ENCODE measurements at regions not wholly inside any gene's neighbourhood (a gene's known extent, or its start where the extent isn't known, plus 50 kb on each side); places are given as distances from the start of the nearest gene placed in this dataset.

DNA sequence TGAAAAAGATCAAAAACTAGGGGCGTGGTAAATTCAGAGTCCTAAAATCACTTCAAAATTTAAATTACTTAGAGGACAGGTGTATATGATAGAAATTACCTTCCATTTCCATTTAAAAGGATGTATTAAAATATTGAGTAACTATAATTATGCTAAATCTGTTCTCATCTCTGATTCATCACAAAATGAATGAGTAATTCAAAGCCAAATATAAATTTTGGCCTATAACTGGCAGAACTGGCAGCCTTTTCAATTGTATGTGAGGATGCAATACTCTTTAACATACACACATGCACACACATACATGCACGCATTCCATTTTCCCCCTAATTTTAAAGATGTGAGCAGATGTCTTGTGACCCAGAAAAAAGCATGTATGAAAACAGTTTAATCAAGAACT lies 194.6 kb downstream of the EPM2A start:
- H3K36me3 ChIP-seq (ENCODE audit: control insufficient read depth, insufficient read depth, low read length), result no peaks in the 10 kb centered on the region
- no peaks in the 10 kb centered on the region for H3K4me1 ChIP-seq (ENCODE audit: control insufficient read depth, insufficient read depth, low read length)
- no peaks in the 10 kb centered on the region for H3K9me3 ChIP-seq (ENCODE audit: control insufficient read depth, insufficient read depth, low read length)
- H3K4me3 ChIP-seq (ENCODE audit: low read depth, low read length), result no peak overlapping the region
- peak in 1 of 6 donors; percentile 29 for DNase-seq (ENCODE audit: low read depth in 4 of 6, low spot score in 6 of 6)
- no peaks in the 10 kb centered on the region for H3K27me3 ChIP-seq (ENCODE audit: control insufficient read depth, insufficient read depth, low read length)
- H3K27ac ChIP-seq (ENCODE audit: low read depth, low read length), result no peak overlapping the region
- no CpG with 5 or more reads among the region's 2 CpGs for WGBS (ENCODE audit: insufficient coverage)

DNA sequence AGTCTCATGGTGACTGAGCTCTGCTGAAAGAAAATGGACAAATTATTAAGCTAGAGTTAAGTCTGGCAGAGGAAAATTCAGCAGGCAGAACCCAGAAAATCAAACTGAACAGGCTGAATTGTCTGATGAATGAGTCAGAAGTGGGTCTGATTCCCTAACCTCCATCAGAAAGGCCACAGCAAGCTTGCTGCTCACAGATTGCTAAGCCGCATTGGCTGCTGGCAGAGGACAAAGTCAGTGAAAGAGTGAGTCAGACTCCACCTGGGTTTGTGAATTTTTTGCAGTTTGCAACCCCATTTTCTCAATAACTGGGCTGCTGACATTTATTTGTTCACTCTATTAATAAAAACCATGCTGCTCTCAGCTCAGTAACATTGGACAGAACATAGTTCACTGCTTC lies 191.3 kb downstream of the EPM2A start:
- Histone ChIP-seq H3K9me3 (ENCODE audit: control insufficient read depth, insufficient read depth, low read length) (no peaks in the 10 kb centered on the region), H3K27me3 (ENCODE audit: control insufficient read depth, insufficient read depth, low read length) (no peaks in the 10 kb centered on the region), H3K27ac (ENCODE audit: low read depth, low read length) (no peak overlapping the region), H3K36me3 (ENCODE audit: control insufficient read depth, insufficient read depth, low read length) (no peaks in the 10 kb centered on the region), H3K4me3 (ENCODE audit: low read depth, low read length) (no peak overlapping the region), H3K4me1 (ENCODE audit: control insufficient read depth, insufficient read depth, low read length) (no peaks in the 10 kb centered on the region)
- no peak for DNase-seq (ENCODE audit: low read depth in 4 of 6, low spot score in 6 of 6)
- no CpG with 5 or more reads among the region's 1 CpG for WGBS (ENCODE audit: insufficient coverage)

DNA sequence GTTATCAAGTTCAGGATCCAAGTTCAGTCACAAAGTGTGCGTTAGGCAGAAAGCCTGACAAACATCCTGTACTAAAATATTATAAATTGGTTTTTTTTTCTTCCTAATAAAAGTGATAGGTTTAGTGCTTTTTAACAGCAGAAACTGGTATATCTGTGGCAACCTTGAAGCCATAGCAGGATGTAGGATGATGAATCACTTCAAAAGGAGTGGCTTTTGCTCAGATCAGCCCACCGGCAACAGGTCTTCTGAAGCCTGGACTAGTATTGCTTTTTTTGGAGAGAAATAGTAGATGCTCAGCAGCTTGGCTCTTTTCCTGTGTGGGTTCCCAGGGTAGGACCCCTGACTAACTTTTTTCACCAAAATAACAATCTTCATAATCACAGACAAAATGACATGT lies 190.8 kb downstream of the EPM2A start:
- no peaks in the 10 kb centered on the region for H3K27me3 ChIP-seq (ENCODE audit: control insufficient read depth, insufficient read depth, low read length)
- no peaks in the 10 kb centered on the region for H3K4me1 ChIP-seq (ENCODE audit: control insufficient read depth, insufficient read depth, low read length)
- H3K36me3 ChIP-seq (ENCODE audit: control insufficient read depth, insufficient read depth, low read length), result no peaks in the 10 kb centered on the region
- H3K27ac ChIP-seq (ENCODE audit: low read depth, low read length), result no peak overlapping the region
- DNase-seq (ENCODE audit: low read depth in 4 of 6, low spot score in 6 of 6), result no peak
- H3K9me3 ChIP-seq (ENCODE audit: control insufficient read depth, insufficient read depth, low read length), result no peaks in the 10 kb centered on the region
- WGBS (ENCODE audit: insufficient coverage), result no CpG with 5 or more reads among the region's 2 CpGs
- H3K4me3 ChIP-seq (ENCODE audit: low read depth, low read length), result no peak overlapping the region

DNA sequence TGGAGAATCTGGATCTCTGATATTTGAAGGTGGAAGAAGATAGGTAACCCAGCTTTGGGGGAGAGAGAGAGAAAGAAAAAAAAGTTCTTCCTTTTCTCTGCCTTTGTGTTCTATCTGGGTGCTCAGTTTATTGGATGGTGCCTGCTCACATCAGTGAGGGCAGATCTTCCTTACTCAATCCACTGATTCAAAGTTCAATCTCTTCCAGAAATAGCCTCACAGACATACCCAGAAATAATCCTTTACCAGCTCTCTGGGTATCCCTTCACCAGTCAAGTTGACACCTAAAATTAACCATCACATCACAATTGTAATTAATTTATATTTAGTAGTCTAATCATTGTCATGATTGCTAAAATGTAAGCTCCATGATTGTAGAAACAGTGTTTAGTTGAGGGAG lies 189.1 kb downstream of the EPM2A start:
- H3K27me3 ChIP-seq (ENCODE audit: control insufficient read depth, insufficient read depth, low read length), result no peaks in the 10 kb centered on the region
- no peak overlapping the region for H3K27ac ChIP-seq (ENCODE audit: low read depth, low read length)
- no peaks in the 10 kb centered on the region for H3K36me3 ChIP-seq (ENCODE audit: control insufficient read depth, insufficient read depth, low read length)
- no peak for DNase-seq (ENCODE audit: low read depth in 4 of 6, low spot score in 6 of 6)
- no peak overlapping the region for H3K4me3 ChIP-seq (ENCODE audit: low read depth, low read length)
- no peaks in the 10 kb centered on the region for H3K9me3 ChIP-seq (ENCODE audit: control insufficient read depth, insufficient read depth, low read length)
- H3K4me1 ChIP-seq (ENCODE audit: control insufficient read depth, insufficient read depth, low read length), result no peaks in the 10 kb centered on the region

- no peaks in the 10 kb centered on the region for H3K36me3 ChIP-seq (ENCODE audit: control insufficient read depth, insufficient read depth, low read length)
- DNase-seq (ENCODE audit: low read depth in 4 of 6, low spot score in 6 of 6), result peak in 1 of 6 donors; percentile 34
- no peak overlapping the region for H3K27ac ChIP-seq (ENCODE audit: low read depth, low read length)
- 65% methylated on average over 4 of the region's 4 CpGs for WGBS (ENCODE audit: insufficient coverage)
- no peaks in the 10 kb centered on the region for H3K27me3 ChIP-seq (ENCODE audit: control insufficient read depth, insufficient read depth, low read length)
- no peaks in the 10 kb centered on the region for H3K9me3 ChIP-seq (ENCODE audit: control insufficient read depth, insufficient read depth, low read length)
- no peaks in the 10 kb centered on the region for H3K4me1 ChIP-seq (ENCODE audit: control insufficient read depth, insufficient read depth, low read length)
- H3K4me3 ChIP-seq (ENCODE audit: low read depth, low read length), result no peak overlapping the region
These were observed 187.6 kb downstream of the EPM2A start for GRCh38 chr6:145547594-145548335.

GRCh38 chr6:145548933-145549648 lies 186.2 kb downstream of the EPM2A start:
- no peaks in the 10 kb centered on the region for H3K9me3 ChIP-seq (ENCODE audit: control insufficient read depth, insufficient read depth, low read length)
- H3K27ac ChIP-seq (ENCODE audit: low read depth, low read length), result no peak overlapping the region
- H3K4me3 ChIP-seq (ENCODE audit: low read depth, low read length), result no peak overlapping the region
- WGBS (ENCODE audit: insufficient coverage), result no CpG with 5 or more reads among the region's 3 CpGs
- no peaks in the 10 kb centered on the region for H3K36me3 ChIP-seq (ENCODE audit: control insufficient read depth, insufficient read depth, low read length)
- no peaks in the 10 kb centered on the region for H3K4me1 ChIP-seq (ENCODE audit: control insufficient read depth, insufficient read depth, low read length)
- no peaks in the 10 kb centered on the region for H3K27me3 ChIP-seq (ENCODE audit: control insufficient read depth, insufficient read depth, low read length)
- DNase-seq (ENCODE audit: low read depth in 4 of 6, low spot score in 6 of 6), result no peak

DNA sequence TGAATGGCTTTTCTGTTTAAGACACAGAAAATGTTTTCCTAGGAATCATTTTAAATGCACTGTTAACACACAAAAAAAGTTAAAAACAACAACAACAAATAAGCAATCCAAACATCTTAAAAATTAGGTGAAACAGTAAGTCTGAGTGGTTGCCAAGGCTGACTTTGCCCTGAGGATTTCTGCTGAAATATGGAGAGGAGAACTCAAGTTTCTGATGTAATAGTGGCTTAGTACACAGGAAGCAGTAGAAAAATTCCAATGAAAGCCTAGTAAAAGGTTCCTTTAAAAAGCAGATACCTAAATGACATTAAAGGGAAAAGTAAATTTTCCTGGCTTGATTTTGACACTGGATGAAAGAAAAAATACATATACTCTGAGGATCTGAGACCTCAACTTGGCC lies 184.2 kb downstream of the EPM2A start:
- H3K36me3 ChIP-seq (ENCODE audit: control insufficient read depth, insufficient read depth, low read length), result no peaks in the 10 kb centered on the region
- no peak overlapping the region for H3K27ac ChIP-seq (ENCODE audit: low read depth, low read length)
- H3K4me3 ChIP-seq (ENCODE audit: low read depth, low read length), result no peak overlapping the region
- H3K9me3 ChIP-seq (ENCODE audit: control insufficient read depth, insufficient read depth, low read length), result no peaks in the 10 kb centered on the region
- H3K27me3 ChIP-seq (ENCODE audit: control insufficient read depth, insufficient read depth, low read length), result no peaks in the 10 kb centered on the region
- no peak for DNase-seq (ENCODE audit: low read depth in 4 of 6, low spot score in 6 of 6)
- no peaks in the 10 kb centered on the region for H3K4me1 ChIP-seq (ENCODE audit: control insufficient read depth, insufficient read depth, low read length)

DNA sequence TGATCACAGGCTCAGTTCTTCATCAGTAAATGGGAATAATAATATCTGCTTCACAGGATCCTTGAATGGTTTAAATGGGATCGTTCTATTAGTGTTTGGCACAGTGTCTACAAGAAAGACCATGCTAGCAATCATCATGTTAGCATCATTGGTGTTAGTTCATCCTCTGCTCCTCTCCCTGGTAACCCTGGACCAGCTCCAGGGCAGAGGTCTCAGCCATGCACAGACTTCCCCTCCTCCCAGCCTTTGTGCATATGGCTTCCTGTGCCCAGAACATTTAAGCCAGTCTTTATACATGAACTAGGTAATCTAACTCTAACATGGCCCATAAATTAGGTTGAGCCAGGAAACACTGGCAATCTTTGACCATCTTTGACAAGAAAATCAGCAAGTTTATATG lies 180.2 kb downstream of the EPM2A start:
- 71% methylated on average over 1 of the region's 1 CpG for WGBS (ENCODE audit: insufficient coverage)
- no peak for DNase-seq (ENCODE audit: low read depth in 4 of 6, low spot score in 6 of 6)
- Histone ChIP-seq H3K36me3 (ENCODE audit: control insufficient read depth, insufficient read depth, low read length) (no peaks in the 10 kb centered on the region), H3K4me3 (ENCODE audit: low read depth, low read length) (no peak overlapping the region), H3K9me3 (ENCODE audit: control insufficient read depth, insufficient read depth, low read length) (no peaks in the 10 kb centered on the region), H3K27me3 (ENCODE audit: control insufficient read depth, insufficient read depth, low read length) (no peaks in the 10 kb centered on the region), H3K4me1 (ENCODE audit: control insufficient read depth, insufficient read depth, low read length) (no peaks in the 10 kb centered on the region), H3K27ac (ENCODE audit: low read depth, low read length) (no peak overlapping the region)

DNA sequence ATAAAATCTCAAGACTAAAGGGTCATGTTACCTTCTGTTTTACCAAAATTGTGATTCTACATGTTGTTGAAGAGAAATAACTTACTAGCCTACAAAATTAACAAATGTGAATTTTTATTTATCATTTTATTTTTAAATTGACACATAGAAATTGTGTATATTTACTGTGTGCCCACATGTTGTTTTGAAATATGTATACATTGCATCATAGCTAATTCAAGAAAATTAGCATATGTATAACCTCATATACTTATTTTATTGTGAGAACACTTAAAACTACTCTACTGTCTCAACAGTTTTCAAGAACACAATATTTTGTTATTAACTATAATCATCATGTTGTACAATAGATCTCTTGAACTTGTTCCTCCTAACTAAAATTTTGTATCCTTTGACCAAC lies 177.8 kb downstream of the EPM2A start:
- DNase-seq (ENCODE audit: low read depth in 4 of 6, low spot score in 6 of 6), result no peak
- Histone ChIP-seq H3K4me3 (ENCODE audit: low read depth, low read length) (no peak overlapping the region), H3K4me1 (ENCODE audit: control insufficient read depth, insufficient read depth, low read length) (no peaks in the 10 kb centered on the region), H3K27me3 (ENCODE audit: control insufficient read depth, insufficient read depth, low read length) (no peaks in the 10 kb centered on the region), H3K36me3 (ENCODE audit: control insufficient read depth, insufficient read depth, low read length) (no peaks in the 10 kb centered on the region), H3K9me3 (ENCODE audit: control insufficient read depth, insufficient read depth, low read length) (no peaks in the 10 kb centered on the region), H3K27ac (ENCODE audit: low read depth, low read length) (no peak overlapping the region)

- WGBS (ENCODE audit: insufficient coverage), result 80% methylated on average over 1 of the region's 1 CpG
These were observed 175.5 kb downstream of the EPM2A start for GRCh38 chr6:145559836-145560235.

More at GRCh38 chr6:145559836-145560235, 175.5 kb downstream of the EPM2A start:
- no peak for DNase-seq (ENCODE audit: low read depth in 4 of 6, low spot score in 6 of 6)
- Histone ChIP-seq H3K27me3 (ENCODE audit: control insufficient read depth, insufficient read depth, low read length) (no peaks in the 10 kb centered on the region), H3K9me3 (ENCODE audit: control insufficient read depth, insufficient read depth, low read length) (no peaks in the 10 kb centered on the region), H3K4me1 (ENCODE audit: control insufficient read depth, insufficient read depth, low read length) (no peaks in the 10 kb centered on the region), H3K27ac (ENCODE audit: low read depth, low read length) (no peak overlapping the region), H3K36me3 (ENCODE audit: control insufficient read depth, insufficient read depth, low read length) (no peaks in the 10 kb centered on the region), H3K4me3 (ENCODE audit: low read depth, low read length) (no peak overlapping the region)
